Prostate gland (tissue), 2 donors: ENCODE measurements at regions not wholly inside any gene's neighbourhood (a gene's known extent, or its start where the extent isn't known, plus 50 kb on each side); places are given as distances from the start of the nearest gene placed in this dataset.

Source experiments
- POLR2A ChIP-seq: fragments of 450-650 bp; IDR thresholded peaks from one replicate; pipeline ENCODE4 v1.6.1; 2016; ENCODE audit warnings: antibody characterized with exemption, mild to moderate bottlenecking
- POLR2AphosphoS5 ChIP-seq: sonication (generic); formaldehyde crosslinking; IDR thresholded peaks from one replicate; pipeline ENCODE4 v1.6.1; 2017; ENCODE audit warnings: antibody characterized with exemption
- TF ChIP-seq, protein P1 (sequence below), 4 experiments: fragments of 200-600 bp in 2 of 4; fragments of 450-650 bp in 2 of 4; sonication (generic) in 2 of 4; IDR thresholded peaks; 1 replicate in 3 of 4; 2 replicates in 1 of 4; pipeline ENCODE4 v1.5.1; 2016 to 2019; ENCODE audit warnings: antibody characterized with exemption in 4 of 4, mild to moderate bottlenecking in 2 of 4, moderate library complexity in 2 of 4

GRCh38 chr11:129578006-129578405, 202.4 kb downstream of the BARX2 start:
- TF ChIP-seq, protein P1, sequence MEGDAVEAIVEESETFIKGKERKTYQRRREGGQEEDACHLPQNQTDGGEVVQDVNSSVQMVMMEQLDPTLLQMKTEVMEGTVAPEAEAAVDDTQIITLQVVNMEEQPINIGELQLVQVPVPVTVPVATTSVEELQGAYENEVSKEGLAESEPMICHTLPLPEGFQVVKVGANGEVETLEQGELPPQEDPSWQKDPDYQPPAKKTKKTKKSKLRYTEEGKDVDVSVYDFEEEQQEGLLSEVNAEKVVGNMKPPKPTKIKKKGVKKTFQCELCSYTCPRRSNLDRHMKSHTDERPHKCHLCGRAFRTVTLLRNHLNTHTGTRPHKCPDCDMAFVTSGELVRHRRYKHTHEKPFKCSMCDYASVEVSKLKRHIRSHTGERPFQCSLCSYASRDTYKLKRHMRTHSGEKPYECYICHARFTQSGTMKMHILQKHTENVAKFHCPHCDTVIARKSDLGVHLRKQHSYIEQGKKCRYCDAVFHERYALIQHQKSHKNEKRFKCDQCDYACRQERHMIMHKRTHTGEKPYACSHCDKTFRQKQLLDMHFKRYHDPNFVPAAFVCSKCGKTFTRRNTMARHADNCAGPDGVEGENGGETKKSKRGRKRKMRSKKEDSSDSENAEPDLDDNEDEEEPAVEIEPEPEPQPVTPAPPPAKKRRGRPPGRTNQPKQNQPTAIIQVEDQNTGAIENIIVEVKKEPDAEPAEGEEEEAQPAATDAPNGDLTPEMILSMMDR (IDR thresholded peaks at IDR 0.05): no peak
- TF ChIP-seq POLR2AphosphoS5 (no peak), POLR2A (no peak)
